HG02884 (cell line): ENCODE measurements at regions not wholly inside any gene's neighbourhood (a gene's known extent, or its start where the extent isn't known, plus 50 kb on each side); places are given as distances from the start of the nearest gene placed in this dataset.

Experiments
- ATAC-seq: cut with Tn5 transposase; IDR thresholded peaks from one replicate; pipeline ENCODE4 v1.9.1; 2021; ENCODE audit warnings: mild to moderate bottlenecking, moderate library complexity; ENCODE audit not compliant: unreplicated experiment

DNA sequence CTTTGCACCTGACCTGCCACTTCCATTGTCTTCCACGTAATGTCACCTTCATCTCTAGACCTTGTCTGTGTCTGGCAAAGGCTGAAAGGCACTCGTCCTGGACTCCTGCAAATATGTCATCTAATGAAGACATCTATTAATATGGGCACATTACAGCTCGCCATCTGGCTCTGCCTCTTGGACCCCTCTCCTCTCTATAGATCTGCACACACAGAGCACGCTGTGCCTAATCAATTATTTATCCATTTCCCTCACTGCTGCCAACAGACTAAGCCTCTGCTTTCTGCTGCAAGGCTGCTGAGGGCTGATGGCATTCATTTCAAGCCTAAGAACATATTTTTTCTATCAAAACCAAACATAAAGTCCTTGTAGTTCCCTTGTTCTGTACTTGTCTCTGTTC lies 573.0 kb downstream of the TUSC7 start:
- no peak for ATAC-seq

- ATAC-seq = no peak
Measured at GRCh38 chr3:117285737-117286136, 576.2 kb downstream of the TUSC7 start.

- ATAC-seq = no peak
Measured at GRCh38 chr3:117286488-117286887, 576.9 kb downstream of the TUSC7 start.

GRCh38 chr3:117287602-117288001 lies 578.0 kb downstream of the TUSC7 start:
- no peak for ATAC-seq

- no peak for ATAC-seq
Measured at GRCh38 chr3:117291476-117291875, 581.9 kb downstream of the TUSC7 start.

GRCh38 chr3:117297065-117297464 lies 587.5 kb downstream of the TUSC7 start:
- ATAC-seq = no peak

GRCh38 chr3:117297541-117297940 lies 588.0 kb downstream of the TUSC7 start:
- ATAC-seq = no peak

- ATAC-seq = no peak
Measured at GRCh38 chr3:117298273-117298672, 588.7 kb downstream of the TUSC7 start.

DNA sequence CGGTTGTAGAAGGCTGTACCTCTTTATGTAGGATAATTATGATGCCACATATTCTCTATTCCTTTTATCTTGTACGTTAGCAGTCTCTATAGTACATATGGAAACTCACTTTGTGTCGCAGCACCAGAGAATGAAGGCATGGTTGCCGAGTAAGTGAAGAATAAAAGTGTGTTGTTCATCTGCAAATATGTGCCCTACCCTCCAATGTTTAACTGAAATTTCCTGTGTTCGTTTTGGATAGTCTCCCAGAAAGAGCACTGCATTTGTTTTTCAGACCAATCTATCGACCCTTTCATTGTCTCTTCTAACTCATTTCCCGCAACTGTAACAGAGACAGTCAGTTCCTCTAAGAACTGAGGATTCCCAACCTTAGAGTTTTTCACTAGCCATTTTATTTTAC lies 592.8 kb downstream of the TUSC7 start:
- ATAC-seq = no peak

GRCh38 chr3:117303443-117303842 lies 593.9 kb downstream of the TUSC7 start:
- no peak for ATAC-seq

DNA sequence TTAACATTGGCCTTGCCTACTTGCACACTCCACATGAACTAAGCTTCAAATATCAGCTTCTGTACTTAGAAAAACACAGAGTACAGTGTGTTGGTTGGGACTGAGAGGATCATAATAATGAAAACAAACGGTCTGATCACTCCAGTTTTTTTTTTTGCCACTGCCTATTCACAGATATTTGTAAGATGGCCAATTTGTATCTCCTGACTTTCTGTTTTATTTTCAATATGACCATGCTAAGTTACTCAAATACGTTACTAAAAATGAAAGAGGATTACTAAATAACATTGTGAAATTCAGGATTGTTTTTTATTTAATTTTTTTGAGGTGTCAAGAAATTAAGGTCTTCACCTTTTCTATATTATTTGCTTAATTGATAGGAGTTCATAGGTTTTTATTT lies 595.1 kb downstream of the TUSC7 start:
- no peak for ATAC-seq

DNA sequence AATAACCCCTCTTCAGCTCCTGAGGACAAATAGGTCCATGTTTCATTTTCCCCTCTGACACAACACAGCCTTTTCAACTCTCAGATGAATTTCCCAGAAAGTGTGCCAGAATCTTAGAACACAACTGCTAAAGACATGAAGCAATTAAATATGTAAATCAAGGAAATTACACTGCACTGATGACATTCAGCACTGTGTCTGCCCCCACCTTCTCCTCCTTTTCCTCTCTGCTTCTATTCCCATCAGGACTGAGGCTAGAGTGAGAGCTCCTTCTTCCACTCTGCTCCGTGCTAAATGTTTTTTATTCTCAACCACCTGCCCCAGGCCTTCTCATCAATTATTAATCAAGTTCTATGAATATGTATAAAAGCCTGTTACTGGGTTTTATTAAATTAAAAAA lies 596.1 kb downstream of the TUSC7 start:
- no peak for ATAC-seq

- ATAC-seq = no peak
Measured at GRCh38 chr3:117306299-117306698, 596.7 kb downstream of the TUSC7 start.

DNA sequence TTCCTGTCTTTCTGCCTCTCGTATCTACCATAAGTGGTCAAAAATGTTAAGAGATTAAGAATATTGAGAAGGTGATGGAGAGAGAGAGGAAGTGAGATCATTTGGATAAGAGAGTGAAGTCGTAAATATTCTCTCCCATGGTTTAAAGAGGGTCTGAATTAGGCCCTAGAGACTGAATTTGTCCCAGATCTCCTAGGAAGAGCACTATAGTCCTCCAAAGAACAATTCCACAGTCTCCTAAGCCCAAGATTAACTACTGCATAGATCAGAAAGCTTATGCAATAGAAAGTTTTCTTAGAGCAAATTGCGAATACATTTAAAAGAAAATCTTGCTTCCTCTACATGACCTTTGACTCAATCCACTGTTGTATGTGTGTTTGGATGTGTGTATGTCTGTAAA lies 598.8 kb downstream of the TUSC7 start:
- no peak for ATAC-seq

GRCh38 chr3:117308756-117309155 lies 599.2 kb downstream of the TUSC7 start:
- no peak for ATAC-seq

DNA sequence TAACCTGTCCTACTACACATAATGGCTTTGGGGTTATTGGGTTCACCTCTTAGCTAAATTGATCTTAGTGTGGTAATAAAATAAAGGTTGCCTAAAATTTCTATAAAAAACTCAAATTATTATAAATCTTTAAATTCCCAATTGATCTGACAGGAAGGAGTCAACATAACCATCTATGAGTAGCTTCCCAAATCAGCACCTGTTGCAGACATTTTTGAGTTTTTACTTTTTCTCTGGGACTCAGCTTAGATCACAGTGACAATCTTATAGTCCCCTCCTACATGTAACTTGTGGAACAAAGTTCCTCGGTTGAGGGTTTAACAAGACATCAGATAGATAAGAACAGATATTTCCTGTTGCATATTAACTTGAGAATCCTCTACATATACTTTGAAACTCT lies 601.0 kb downstream of the TUSC7 start:
- ATAC-seq = no peak

DNA sequence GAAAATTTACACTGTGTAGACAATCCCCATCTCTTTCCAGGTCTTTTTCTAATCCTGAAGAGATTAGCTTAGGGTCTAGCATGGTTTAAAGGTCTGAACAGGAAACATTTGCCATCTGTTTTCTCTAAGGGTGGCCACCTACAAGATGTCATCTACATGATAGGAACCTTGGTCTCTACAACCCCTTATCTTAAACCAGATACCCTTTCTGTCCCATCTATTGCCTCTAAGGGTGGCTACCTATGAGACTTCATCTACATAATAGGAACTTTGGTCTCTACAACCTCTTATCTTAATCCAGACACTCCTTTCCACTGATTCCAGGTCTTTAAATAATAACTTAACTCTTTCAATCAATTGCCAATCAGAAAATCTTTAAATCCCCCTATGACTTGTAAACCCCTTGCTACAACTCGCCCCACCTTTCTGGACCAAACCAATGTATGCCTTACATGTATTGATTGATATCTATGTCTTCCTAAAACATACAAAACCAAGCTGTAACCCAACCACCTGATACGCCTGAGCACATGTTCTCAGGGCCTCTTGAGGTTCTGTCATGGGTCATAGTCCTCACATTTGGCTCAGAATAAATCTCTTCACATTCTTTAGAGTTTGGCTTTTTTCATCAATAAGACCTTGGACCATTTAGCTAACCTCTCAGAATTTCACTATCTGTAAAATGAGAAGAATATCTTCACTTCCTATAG lies 605.0 kb downstream of the TUSC7 start:
- no peak for ATAC-seq

GRCh38 chr3:117322866-117323265 lies 613.3 kb downstream of the TUSC7 start:
- no peak for ATAC-seq

DNA sequence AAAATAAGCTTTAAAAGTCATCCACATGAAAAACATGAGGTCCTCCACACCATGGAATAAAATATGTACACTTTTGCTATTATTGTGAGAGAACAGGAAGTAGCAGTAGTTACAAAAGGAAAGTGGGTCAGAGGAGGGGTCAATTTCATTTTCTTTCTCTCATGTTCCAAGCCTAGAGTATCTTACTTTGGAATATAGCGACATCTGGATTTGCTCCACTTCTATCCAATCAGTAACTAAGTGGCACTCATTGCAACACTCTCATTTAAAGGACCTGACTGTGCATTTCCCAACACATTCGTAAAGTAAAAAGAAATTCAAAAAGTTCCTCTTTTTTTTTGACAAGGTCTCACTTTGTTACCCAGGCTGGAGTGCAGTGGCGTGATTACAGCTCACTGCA lies 637.3 kb downstream of the TUSC7 start:
- no peak for ATAC-seq

GRCh38 chr3:117348884-117349283 lies 639.3 kb downstream of the TUSC7 start:
- no peak for ATAC-seq

DNA sequence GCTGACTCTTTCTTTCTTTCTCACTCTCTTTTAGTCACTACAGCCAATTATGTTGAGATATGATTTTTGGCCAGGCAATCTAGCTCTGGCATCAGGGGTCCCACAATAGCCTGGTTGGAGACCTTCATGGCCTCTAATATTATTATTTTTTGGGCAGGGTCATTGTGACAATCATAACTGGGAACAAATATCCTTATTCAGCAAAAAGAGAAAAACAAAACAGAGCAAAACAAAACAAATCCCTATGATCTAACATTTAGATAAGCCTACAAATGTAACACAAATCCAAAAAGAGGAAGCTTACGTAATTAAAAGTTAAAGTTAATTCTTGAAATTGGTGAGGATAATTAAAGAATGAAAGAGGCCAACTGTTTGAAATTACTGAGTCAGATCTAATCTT lies 640.0 kb downstream of the TUSC7 start:
- ATAC-seq = no peak

DNA sequence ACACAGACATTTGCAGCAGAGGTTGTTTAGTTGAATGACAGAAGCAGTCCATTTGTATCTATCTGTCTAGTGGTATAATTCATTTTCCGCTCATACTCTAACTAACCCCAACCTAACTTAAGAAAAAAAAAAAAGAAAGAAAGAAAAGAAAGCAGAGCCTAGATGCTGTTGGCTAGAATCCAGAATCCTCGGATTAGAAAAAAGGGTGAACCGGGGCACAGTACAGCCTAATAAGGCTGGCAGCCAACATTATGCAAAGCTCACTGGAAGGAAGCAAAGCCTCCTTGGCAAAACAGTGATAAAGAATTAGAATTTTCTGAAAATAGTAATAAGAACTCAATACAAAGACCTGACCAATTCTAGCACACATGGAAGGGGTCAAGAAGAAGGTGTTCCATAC lies 640.8 kb downstream of the TUSC7 start:
- no peak for ATAC-seq

DNA sequence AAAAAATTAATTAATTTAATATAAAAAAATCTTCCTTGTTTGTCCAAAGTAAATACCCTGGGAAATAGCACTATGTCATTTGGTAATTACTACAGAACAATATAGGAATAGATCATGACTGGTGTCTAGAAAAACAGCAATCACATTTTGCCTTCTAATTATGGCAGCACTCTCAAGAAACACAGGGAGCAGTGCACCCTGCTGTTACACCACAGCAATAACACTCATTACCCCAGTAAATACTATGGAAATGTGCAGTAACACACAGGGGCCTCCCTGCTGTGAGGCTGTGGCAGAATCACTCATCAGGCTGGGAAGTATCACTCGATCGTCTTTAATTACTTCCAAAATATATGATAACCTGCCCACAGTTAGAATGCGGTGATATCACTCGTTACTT lies 646.0 kb downstream of the TUSC7 start:
- ATAC-seq = no peak
